Endodermal cell (in vitro differentiated cells): ENCODE measurements at regions not wholly inside any gene's neighbourhood (a gene's known extent, or its start where the extent isn't known, plus 50 kb on each side); places are given as distances from the start of the nearest gene placed in this dataset.

ENCODE experiments used
- DNase-seq: peaks from one replicate; pipeline ENCODE4 v3.0.0-alpha.2; 2017
- H3K27ac ChIP-seq: 2 replicates; pipeline ENCODE4 v1.5.1; 2013; ENCODE audit warnings: mild to moderate bottlenecking, low read depth, low read length, moderate library complexity
- H3K27me3 ChIP-seq: 2 replicates; pipeline ENCODE4 v1.6.1; 2013; ENCODE audit warnings: mild to moderate bottlenecking, low read length, moderate library complexity; ENCODE audit not compliant: insufficient read depth, control insufficient read depth, poor library complexity, severe bottlenecking
- H3K36me3 ChIP-seq: 2 replicates; pipeline ENCODE4 v1.7.0; 2013; ENCODE audit warnings: mild to moderate bottlenecking, low read length, moderate library complexity; ENCODE audit not compliant: control insufficient read depth, insufficient read depth
- H3K4me1 ChIP-seq: one replicate; pipeline ENCODE4 v1.7.0; 2013; ENCODE audit warnings: low read length; ENCODE audit not compliant: control insufficient read depth, insufficient read depth
- H3K4me3 ChIP-seq: 2 replicates; pipeline ENCODE4 v1.5.1; 2013; ENCODE audit warnings: mild to moderate bottlenecking, low read length, moderate library complexity
- H3K9ac ChIP-seq: 2 replicates; pipeline ENCODE4 v1.6.1; 2013; ENCODE audit warnings: mild to moderate bottlenecking, low read length, moderate library complexity; ENCODE audit not compliant: poor library complexity, severe bottlenecking; ENCODE audit errors: extremely low read depth
- H3K9me3 ChIP-seq: 2 replicates; pipeline ENCODE4 v1.6.1; 2013; ENCODE audit warnings: mild to moderate bottlenecking, low read length, moderate library complexity; ENCODE audit not compliant: control insufficient read depth
- H3K27ac Mint-ChIP-seq: 2 replicates; pipeline ENCODE4 v1.8.0; 2020; ENCODE audit warnings: mixed read lengths
- H3K27me3 Mint-ChIP-seq: 2 replicates; pipeline ENCODE4 v1.8.0; 2021; ENCODE audit warnings: mild to moderate bottlenecking, mixed read lengths; ENCODE audit not compliant: insufficient read depth
- H3K36me3 Mint-ChIP-seq: 2 replicates; pipeline ENCODE4 v1.8.0; 2020; ENCODE audit warnings: low read depth, mixed read lengths
- H3K4me1 Mint-ChIP-seq: 2 replicates; pipeline ENCODE4 v1.8.0; 2020; ENCODE audit warnings: mixed read lengths
- H3K4me3 Mint-ChIP-seq: 2 replicates; pipeline ENCODE4 v1.8.0; 2020; ENCODE audit warnings: mild to moderate bottlenecking, moderate library complexity, mixed read lengths
- H3K9me3 Mint-ChIP-seq: 2 replicates; pipeline ENCODE4 v1.8.0; 2020; ENCODE audit warnings: mild to moderate bottlenecking, mixed read lengths
- CTCF ChIP-seq: fragments of 200-600 bp; sonication (generic); conservative IDR thresholded peaks from 2 replicates; pipeline ENCODE4 v1.5.0; 2021; ENCODE audit warnings: antibody characterized with exemption, mild to moderate bottlenecking
- WGBS, 2 experiments: methylation state at CpG; one replicate each; pipeline versions ENCODE4 v1.1.5 to v1.1.7; 2013; ENCODE audit warnings: missing lambda C conversion rate in 2 of 2, mixed read lengths in 1 of 2; ENCODE audit not compliant: insufficient coverage in 1 of 2, insufficient read length in 1 of 2; 5-methylcytosine and 5-hydroxymethylcytosine counted together

DNA sequence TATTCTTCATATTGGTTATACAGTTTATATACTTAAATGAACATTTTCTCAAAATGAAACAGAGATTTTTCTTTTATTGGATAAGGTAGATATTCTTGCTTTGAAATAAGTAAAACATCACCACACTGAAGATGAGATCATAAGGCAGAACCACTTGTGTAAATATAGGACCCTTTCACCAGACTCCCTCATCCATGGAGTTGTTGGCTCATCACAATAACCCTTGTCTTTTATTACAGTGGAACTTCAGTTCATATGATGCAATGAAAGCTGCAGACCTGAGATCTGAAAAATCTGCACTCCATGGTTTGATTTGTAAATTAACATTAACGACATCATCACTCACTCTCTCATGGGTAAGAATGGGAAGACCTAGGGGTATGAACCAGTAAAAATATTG is 51.9 kb upstream of the DBX2 start:
- no peaks in the 10 kb centered on the region for H3K36me3 Mint-ChIP-seq
- Histone ChIP-seq H3K4me1 (no peaks in the 10 kb centered on the region), H3K27ac (no peak overlapping the region), H3K36me3 (no peaks in the 10 kb centered on the region), H3K27me3 (no peaks in the 10 kb centered on the region), H3K9ac (no peak overlapping the region), H3K9me3 (no peaks in the 10 kb centered on the region), H3K4me3 (no peak overlapping the region)
- 100% methylated on average over 1 of the region's 1 CpG; no CpG with 5 or more reads in 1 of the 2 experiments for WGBS, 2 experiments
- no peaks in the 10 kb centered on the region for H3K4me1 Mint-ChIP-seq
- no peak for DNase-seq
- no peak overlapping the region for H3K4me3 Mint-ChIP-seq
- H3K27ac Mint-ChIP-seq: no peak overlapping the region
- H3K9me3 Mint-ChIP-seq: no peaks in the 10 kb centered on the region
- no peak for TF ChIP-seq CTCF
- H3K27me3 Mint-ChIP-seq: peaks cover 5% of the 10 kb centered on the region

- Histone ChIP-seq H3K4me1 (no peaks in the 10 kb centered on the region), H3K9ac (no peak overlapping the region), H3K27me3 (no peaks in the 10 kb centered on the region), H3K27ac (no peak overlapping the region), H3K36me3 (no peaks in the 10 kb centered on the region), H3K4me3 (no peak overlapping the region), H3K9me3 (no peaks in the 10 kb centered on the region)
- Mint-ChIP-seq H3K27ac (no peak overlapping the region), H3K27me3 (peaks cover 2% of the 10 kb centered on the region), H3K4me1 (no peaks in the 10 kb centered on the region), H3K4me3 (no peak overlapping the region), H3K9me3 (no peaks in the 10 kb centered on the region), H3K36me3 (no peaks in the 10 kb centered on the region)
- no peak for DNase-seq
- TF ChIP-seq CTCF: no peak
- 93 to 95% methylated on average over 7 to 10 of the region's 10 CpGs for WGBS, 2 experiments
These were observed 55.1 kb upstream of the DBX2 start for GRCh38 chr12:45105996-45106395.

DNA sequence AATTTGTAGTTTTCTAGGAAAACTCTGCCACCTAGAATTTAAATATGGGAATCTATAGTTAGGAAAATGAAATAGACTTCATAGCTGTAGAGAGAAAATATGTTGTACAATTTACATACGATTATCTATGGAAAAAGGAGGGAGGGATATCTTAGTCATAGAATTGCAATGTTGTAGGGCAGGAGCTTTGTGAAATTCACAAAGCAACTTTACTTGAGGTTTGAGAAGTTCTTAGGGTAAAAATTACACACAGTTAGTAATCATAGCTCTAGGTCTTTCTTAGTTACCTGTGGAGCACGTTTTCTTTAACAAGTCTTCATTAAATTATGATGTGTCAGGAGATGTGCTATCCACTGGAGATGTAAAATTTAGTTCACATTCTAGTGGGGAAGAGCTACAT is 61.4 kb upstream of the DBX2 start:
- H3K27me3 ChIP-seq: no peaks in the 10 kb centered on the region
- no peaks in the 10 kb centered on the region for H3K4me1 ChIP-seq
- no peaks in the 10 kb centered on the region for H3K9me3 ChIP-seq
- peaks cover 2% of the 10 kb centered on the region for H3K36me3 Mint-ChIP-seq
- H3K4me3 ChIP-seq: no peak overlapping the region
- H3K9ac ChIP-seq: no peak overlapping the region
- DNase-seq: no peak
- H3K27ac Mint-ChIP-seq: no peak overlapping the region
- H3K36me3 ChIP-seq: no peaks in the 10 kb centered on the region
- no peak for TF ChIP-seq CTCF
- H3K27ac ChIP-seq: no peak overlapping the region
- no peaks in the 10 kb centered on the region for H3K4me1 Mint-ChIP-seq
- H3K27me3 Mint-ChIP-seq: no peaks in the 10 kb centered on the region
- no peak overlapping the region for H3K4me3 Mint-ChIP-seq
- WGBS, 2 experiments: 88 to 100% methylated on average over 1 of the region's 2 CpGs
- H3K9me3 Mint-ChIP-seq: peaks cover 5% of the 10 kb centered on the region
